H1 (cell line): ENCODE measurements at regions not wholly inside any gene's neighbourhood (a gene's known extent, or its start where the extent isn't known, plus 50 kb on each side); places are given as distances from the start of the nearest gene placed in this dataset.

ENCODE experiments used
- CBX5 ChIP-seq: fragments of 300-800, 300-1000 bp; sonication (generic); IDR thresholded peaks from 2 replicates; pipeline ENCODE4 v1.7.1; 2016; ENCODE audit warnings: antibody characterized with exemption, low read length, low read depth
- TAF7 ChIP-seq: optimal IDR thresholded peaks from 2 replicates; pipeline ENCODE3; 2011; ENCODE audit warnings: low read depth, mild to moderate bottlenecking, inconsistent platforms, low read length, moderate library complexity, borderline replicate concordance
- TF ChIP-seq, protein P1 (sequence below): IDR thresholded peaks from 2 replicates; pipeline ENCODE4 v1.6.1; 2011; ENCODE audit warnings: low read depth, mild to moderate bottlenecking, low read length; ENCODE audit not compliant: insufficient read depth

DNA sequence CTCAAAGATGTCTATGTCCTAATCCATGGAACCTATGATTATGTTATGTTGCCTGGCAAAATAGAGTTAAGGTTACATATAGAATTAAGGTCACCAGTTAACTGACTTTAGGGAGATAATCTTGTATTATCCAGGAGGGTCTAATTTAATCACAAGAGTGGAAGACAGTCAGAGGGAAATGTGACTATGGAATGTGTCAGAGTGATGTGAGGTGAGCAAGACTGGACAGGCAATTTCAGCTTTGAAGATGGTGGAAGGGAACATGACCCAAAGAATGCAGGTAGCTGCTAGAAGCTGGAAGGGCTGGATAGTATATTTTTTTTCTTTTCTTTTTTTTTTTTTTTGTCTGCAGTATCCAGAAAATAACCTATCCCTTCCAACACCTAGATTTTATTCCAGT, 241.7 kb upstream of the NEGR1 start (continued):
- TF ChIP-seq, protein P1, sequence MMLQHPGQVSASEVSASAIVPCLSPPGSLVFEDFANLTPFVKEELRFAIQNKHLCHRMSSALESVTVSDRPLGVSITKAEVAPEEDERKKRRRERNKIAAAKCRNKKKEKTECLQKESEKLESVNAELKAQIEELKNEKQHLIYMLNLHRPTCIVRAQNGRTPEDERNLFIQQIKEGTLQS = no peak
- TF ChIP-seq CBX5 = no peak
- TF ChIP-seq TAF7 = no peak
- TF ChIP-seq, all 59 proteins: peak for 0
